ENCODE measurements at regions not wholly inside any gene's neighbourhood (a gene's known extent, or its start where the extent isn't known, plus 50 kb on each side); places are given as distances from the start of the nearest gene placed in this dataset.
"Not testable (repeated sequence)": the region's sequence is repeated elsewhere in the genome, so short reads cannot be mapped to it uniquely, and the experiment has no call there.

GRCh38 chr17:6919158-6919557 lies 76.7 kb upstream of the ALOX12 start:
- Histone ChIP-seq H3K9me3 (ENCODE audit: low read length) (no peaks in the 10 kb centered on the region), H3K9ac (ENCODE audit: low read length) (no peak overlapping the region), H3K4me1 (ENCODE audit: insufficient read depth, low read length) (no peaks in the 10 kb centered on the region), H3K27ac (ENCODE audit: low read depth, low read length) (no peak overlapping the region), H3K36me3 (ENCODE audit: insufficient read depth, low read length) (no peaks in the 10 kb centered on the region), H3K4me3 (ENCODE audit: low read depth in 1 of 2, low read length in 2 of 2) (no peak overlapping the region), H3K27me3 (ENCODE audit: control insufficient read depth in 1 of 2, insufficient read depth in 2 of 2, low read length in 2 of 2) (no peaks in the 10 kb centered on the region)

GRCh38 chr17:6923385-6923784 lies 72.5 kb upstream of the ALOX12 start:
- Histone ChIP-seq H3K27me3 (ENCODE audit: control insufficient read depth in 1 of 2, insufficient read depth in 2 of 2, low read length in 2 of 2) (no peaks in the 10 kb centered on the region), H3K4me1 (ENCODE audit: insufficient read depth, low read length) (no peaks in the 10 kb centered on the region), H3K27ac (ENCODE audit: low read depth, low read length) (no peak overlapping the region), H3K36me3 (ENCODE audit: insufficient read depth, low read length) (no peaks in the 10 kb centered on the region), H3K9me3 (ENCODE audit: low read length) (no peaks in the 10 kb centered on the region), H3K4me3 (ENCODE audit: low read depth in 1 of 2, low read length in 2 of 2) (no peak overlapping the region), H3K9ac (ENCODE audit: low read length) (no peak overlapping the region)

GRCh38 chr17:6924208-6924607 lies 71.6 kb upstream of the ALOX12 start:
- no peaks in the 10 kb centered on the region for H3K4me1 ChIP-seq (ENCODE audit: insufficient read depth, low read length)
- no peaks in the 10 kb centered on the region for H3K27me3 ChIP-seq (ENCODE audit: control insufficient read depth in 1 of 2, insufficient read depth in 2 of 2, low read length in 2 of 2)
- H3K9me3 ChIP-seq (ENCODE audit: low read length): no peaks in the 10 kb centered on the region
- no peak overlapping the region for H3K9ac ChIP-seq (ENCODE audit: low read length)
- no peak overlapping the region for H3K27ac ChIP-seq (ENCODE audit: low read depth, low read length)
- H3K4me3 ChIP-seq (ENCODE audit: low read depth in 1 of 2, low read length in 2 of 2): no peak overlapping the region
- H3K36me3 ChIP-seq (ENCODE audit: insufficient read depth, low read length): no peaks in the 10 kb centered on the region

- Histone ChIP-seq H3K27ac (ENCODE audit: low read depth, low read length) (no peak overlapping the region), H3K4me3 (ENCODE audit: low read depth in 1 of 2, low read length in 2 of 2) (no peak overlapping the region), H3K36me3 (ENCODE audit: insufficient read depth, low read length) (no peaks in the 10 kb centered on the region), H3K9me3 (ENCODE audit: low read length) (no peaks in the 10 kb centered on the region), H3K4me1 (ENCODE audit: insufficient read depth, low read length) (no peaks in the 10 kb centered on the region), H3K9ac (ENCODE audit: low read length) (no peak overlapping the region), H3K27me3 (ENCODE audit: control insufficient read depth in 1 of 2, insufficient read depth in 2 of 2, low read length in 2 of 2) (no peaks in the 10 kb centered on the region)
Observed at GRCh38 chr17:6926667-6927066, 69.2 kb upstream of the ALOX12 start.

GRCh38 chr17:6927290-6928126 lies 68.3 kb upstream of the ALOX12 start:
- Histone ChIP-seq H3K27me3 (ENCODE audit: control insufficient read depth in 1 of 2, insufficient read depth in 2 of 2, low read length in 2 of 2) (no peaks in the 10 kb centered on the region), H3K9ac (ENCODE audit: low read length) (no peak overlapping the region), H3K4me3 (ENCODE audit: low read depth in 1 of 2, low read length in 2 of 2) (no peak overlapping the region), H3K4me1 (ENCODE audit: insufficient read depth, low read length) (no peaks in the 10 kb centered on the region), H3K9me3 (ENCODE audit: low read length) (no peaks in the 10 kb centered on the region), H3K36me3 (ENCODE audit: insufficient read depth, low read length) (no peaks in the 10 kb centered on the region), H3K27ac (ENCODE audit: low read depth, low read length) (no peak overlapping the region)

- Histone ChIP-seq H3K4me1 (ENCODE audit: insufficient read depth, low read length) (no peaks in the 10 kb centered on the region), H3K36me3 (ENCODE audit: insufficient read depth, low read length) (no peaks in the 10 kb centered on the region), H3K4me3 (ENCODE audit: low read depth in 1 of 2, low read length in 2 of 2) (no peak overlapping the region), H3K27me3 (ENCODE audit: control insufficient read depth in 1 of 2, insufficient read depth in 2 of 2, low read length in 2 of 2) (no peaks in the 10 kb centered on the region), H3K9me3 (ENCODE audit: low read length) (no peaks in the 10 kb centered on the region), H3K9ac (ENCODE audit: low read length) (no peak overlapping the region), H3K27ac (ENCODE audit: low read depth, low read length) (no peak overlapping the region)
Observed at GRCh38 chr17:6928193-6928592, 67.7 kb upstream of the ALOX12 start.

GRCh38 chr17:6930749-6931148 lies 65.1 kb upstream of the ALOX12 start:
- no peaks in the 10 kb centered on the region for H3K4me1 ChIP-seq (ENCODE audit: insufficient read depth, low read length)
- no peaks in the 10 kb centered on the region for H3K36me3 ChIP-seq (ENCODE audit: insufficient read depth, low read length)
- H3K9me3 ChIP-seq (ENCODE audit: low read length): no peaks in the 10 kb centered on the region
- no peaks in the 10 kb centered on the region for H3K27me3 ChIP-seq (ENCODE audit: control insufficient read depth in 1 of 2, insufficient read depth in 2 of 2, low read length in 2 of 2)
- H3K27ac ChIP-seq (ENCODE audit: low read depth, low read length): no peak overlapping the region
- no peak overlapping the region for H3K9ac ChIP-seq (ENCODE audit: low read length)
- no peak overlapping the region for H3K4me3 ChIP-seq (ENCODE audit: low read depth in 1 of 2, low read length in 2 of 2)

GRCh38 chr17:6934544-6934943 lies 61.3 kb upstream of the ALOX12 start:
- H3K4me3 ChIP-seq (ENCODE audit: low read depth in 1 of 2, low read length in 2 of 2); H3K36me3 ChIP-seq (ENCODE audit: insufficient read depth, low read length); H3K4me1 ChIP-seq (ENCODE audit: insufficient read depth, low read length); H3K27ac ChIP-seq (ENCODE audit: low read depth, low read length); H3K9ac ChIP-seq (ENCODE audit: low read length); H3K27me3 ChIP-seq (ENCODE audit: control insufficient read depth in 1 of 2, insufficient read depth in 2 of 2, low read length in 2 of 2); H3K9me3 ChIP-seq (ENCODE audit: low read length): not testable (repeated sequence)

- H3K36me3 ChIP-seq (ENCODE audit: insufficient read depth, low read length): no peaks in the 10 kb centered on the region
- H3K4me1 ChIP-seq (ENCODE audit: insufficient read depth, low read length): no peaks in the 10 kb centered on the region
- peak overlapping the region in 1 of 2 donors; percentile 59 for H3K4me3 ChIP-seq (ENCODE audit: low read depth in 1 of 2, low read length in 2 of 2)
- H3K9me3 ChIP-seq (ENCODE audit: low read length): no peaks in the 10 kb centered on the region
- H3K27ac ChIP-seq (ENCODE audit: low read depth, low read length): peak overlapping the region; percentile 41
- peak overlapping the region; percentile 47 for H3K9ac ChIP-seq (ENCODE audit: low read length)
- H3K27me3 ChIP-seq (ENCODE audit: control insufficient read depth in 1 of 2, insufficient read depth in 2 of 2, low read length in 2 of 2): no peaks in the 10 kb centered on the region
Observed at GRCh38 chr17:6936370-6937028, 59.4 kb upstream of the ALOX12 start.

- no peaks in the 10 kb centered on the region for H3K36me3 ChIP-seq (ENCODE audit: insufficient read depth, low read length)
- no peaks in the 10 kb centered on the region for H3K27me3 ChIP-seq (ENCODE audit: control insufficient read depth in 1 of 2, insufficient read depth in 2 of 2, low read length in 2 of 2)
- no peak overlapping the region for H3K27ac ChIP-seq (ENCODE audit: low read depth, low read length)
- no peak overlapping the region for H3K4me3 ChIP-seq (ENCODE audit: low read depth in 1 of 2, low read length in 2 of 2)
- H3K9me3 ChIP-seq (ENCODE audit: low read length): no peaks in the 10 kb centered on the region
- H3K9ac ChIP-seq (ENCODE audit: low read length): no peak overlapping the region
- no peaks in the 10 kb centered on the region for H3K4me1 ChIP-seq (ENCODE audit: insufficient read depth, low read length)
Observed at GRCh38 chr17:6938637-6939036, 57.2 kb upstream of the ALOX12 start.

GRCh38 chr17:6940186-6940649 lies 55.6 kb upstream of the ALOX12 start:
- no peaks in the 10 kb centered on the region for H3K9me3 ChIP-seq (ENCODE audit: low read length)
- no peaks in the 10 kb centered on the region for H3K36me3 ChIP-seq (ENCODE audit: insufficient read depth, low read length)
- H3K4me3 ChIP-seq (ENCODE audit: low read depth in 1 of 2, low read length in 2 of 2): peak overlapping the region in 1 of 2 donors; percentile 37
- no peak overlapping the region for H3K27ac ChIP-seq (ENCODE audit: low read depth, low read length)
- H3K4me1 ChIP-seq (ENCODE audit: insufficient read depth, low read length): no peaks in the 10 kb centered on the region
- no peaks in the 10 kb centered on the region for H3K27me3 ChIP-seq (ENCODE audit: control insufficient read depth in 1 of 2, insufficient read depth in 2 of 2, low read length in 2 of 2)
- H3K9ac ChIP-seq (ENCODE audit: low read length): no peak overlapping the region

All from muscle layer of colon (tissue), 2 donors.